ENCODE measurements at regions not wholly inside any gene's neighbourhood (a gene's known extent, or its start where the extent isn't known, plus 50 kb on each side); places are given as distances from the start of the nearest gene placed in this dataset.

- peaks cover 6% of the 10 kb centered on the region for H3K9me3 Mint-ChIP-seq
- no peaks in the 10 kb centered on the region for H3K27me3 Mint-ChIP-seq (ENCODE audit: low read depth)
- H3K4me3 Mint-ChIP-seq, result no peak overlapping the region
- ATAC-seq (no peak), DNase-seq (no peak)
- H3K36me3 Mint-ChIP-seq (ENCODE audit: insufficient read depth), result no peaks in the 10 kb centered on the region
- H3K4me1 Mint-ChIP-seq (ENCODE audit: low read depth), result no peaks in the 10 kb centered on the region
These were observed 141.1 kb upstream of the ZXDA start for GRCh38 chrX:58051346-58051745.

GRCh38 chrX:58044130-58044529 is 133.9 kb upstream of the ZXDA start:
- Mint-ChIP-seq H3K4me1 (ENCODE audit: low read depth) (no peaks in the 10 kb centered on the region), H3K36me3 (ENCODE audit: insufficient read depth) (no peaks in the 10 kb centered on the region), H3K27me3 (ENCODE audit: low read depth) (peaks cover 5% of the 10 kb centered on the region), H3K4me3 (no peak overlapping the region), H3K9me3 (peaks cover 6% of the 10 kb centered on the region)
- no peak for DNase-seq
- no peak for ATAC-seq

GRCh38 chrX:58025979-58026378 is 115.7 kb upstream of the ZXDA start:
- Mint-ChIP-seq H3K4me1 (ENCODE audit: low read depth) (peaks cover 15% of the 10 kb centered on the region), H3K4me3 (no peak overlapping the region)
- ATAC-seq, result no peak

GRCh38 chrX:57985951-57986350 is 75.7 kb upstream of the ZXDA start:
- H3K4me1 Mint-ChIP-seq (ENCODE audit: low read depth), result no peaks in the 10 kb centered on the region
- H3K36me3 Mint-ChIP-seq (ENCODE audit: insufficient read depth), result peaks cover 2% of the 10 kb centered on the region
- ATAC-seq, result no peak
- peaks cover 14% of the 10 kb centered on the region for H3K9me3 Mint-ChIP-seq
- no peak overlapping the region for H3K4me3 Mint-ChIP-seq
- no peak for DNase-seq
- H3K27me3 Mint-ChIP-seq (ENCODE audit: low read depth), result peaks cover 4% of the 10 kb centered on the region

More at GRCh38 chrX:58025979-58026378, 115.7 kb upstream of the ZXDA start:
- Mint-ChIP-seq H3K9me3 (no peaks in the 10 kb centered on the region), H3K27me3 (ENCODE audit: low read depth) (no peaks in the 10 kb centered on the region), H3K36me3 (ENCODE audit: insufficient read depth) (no peaks in the 10 kb centered on the region)
- peak; percentile 12 for DNase-seq

- ATAC-seq, result no peak
- no peak for DNase-seq
- Mint-ChIP-seq H3K4me1 (ENCODE audit: low read depth) (no peaks in the 10 kb centered on the region), H3K9me3 (peaks cover 14% of the 10 kb centered on the region), H3K4me3 (no peak overlapping the region), H3K36me3 (ENCODE audit: insufficient read depth) (peaks cover 2% of the 10 kb centered on the region), H3K27me3 (ENCODE audit: low read depth) (peaks cover 4% of the 10 kb centered on the region)
These were observed 74.4 kb upstream of the ZXDA start for GRCh38 chrX:57984620-57985019.

- no peaks in the 10 kb centered on the region for H3K27me3 Mint-ChIP-seq (ENCODE audit: low read depth)
- no peak for ATAC-seq
- no peak overlapping the region for H3K4me3 Mint-ChIP-seq
These were observed 67.7 kb upstream of the ZXDA start for GRCh38 chrX:57977992-57978391.

GRCh38 chrX:57964975-57965374 is 54.7 kb upstream of the ZXDA start:
- Mint-ChIP-seq H3K4me3 (no peak overlapping the region), H3K4me1 (ENCODE audit: low read depth) (no peaks in the 10 kb centered on the region), H3K27me3 (ENCODE audit: low read depth) (no peaks in the 10 kb centered on the region), H3K36me3 (ENCODE audit: insufficient read depth) (no peaks in the 10 kb centered on the region), H3K9me3 (peaks cover 18% of the 10 kb centered on the region)
- ATAC-seq (no peak), DNase-seq (no peak)

More at GRCh38 chrX:57977992-57978391, 67.7 kb upstream of the ZXDA start:
- DNase-seq, result no peak
- H3K36me3 Mint-ChIP-seq (ENCODE audit: insufficient read depth), result no peaks in the 10 kb centered on the region
- no peaks in the 10 kb centered on the region for H3K4me1 Mint-ChIP-seq (ENCODE audit: low read depth)
- no peaks in the 10 kb centered on the region for H3K9me3 Mint-ChIP-seq

All from activated T-cell treated with anti-CD3 and anti-CD28 coated beads, Interleukin-2, amount 50 U/mL, for 4 hours (primary cell).